HPDE6-E6E7 (cell line): ENCODE measurements at regions not wholly inside any gene's neighbourhood (a gene's known extent, or its start where the extent isn't known, plus 50 kb on each side); places are given as distances from the start of the nearest gene placed in this dataset.
"Not testable (repeated sequence)": the region's sequence is repeated elsewhere in the genome, so short reads cannot be mapped to it uniquely, and the experiment has no call there.

Experiments
- DNase-seq: peaks from one replicate; pipeline ENCODE4 v3.0.0; 2011; ENCODE audit warnings: missing footprints; ENCODE audit errors: extremely low spot score

GRCh38 chrX:5702890-5703289 lies 525.8 kb downstream of the NLGN4X start:
- DNase-seq: no peak

- DNase-seq: no peak
Measured at GRCh38 chrX:5695971-5696370, 532.7 kb downstream of the NLGN4X start.

GRCh38 chrX:5683996-5684395 lies 544.7 kb downstream of the NLGN4X start:
- DNase-seq: no peak

- DNase-seq: no peak
Measured at GRCh38 chrX:5681159-5681558, 547.5 kb downstream of the NLGN4X start.

- no peak for DNase-seq
Measured at GRCh38 chrX:5674036-5674435, 554.6 kb downstream of the NLGN4X start.

- DNase-seq: no peak
Measured at GRCh38 chrX:5672099-5672498, 556.6 kb downstream of the NLGN4X start.

GRCh38 chrX:5666689-5667088 lies 562.0 kb downstream of the NLGN4X start:
- DNase-seq: not testable (repeated sequence)

GRCh38 chrX:5656544-5656943 lies 572.1 kb downstream of the NLGN4X start:
- DNase-seq: no peak

GRCh38 chrX:5650904-5651303 lies 577.8 kb downstream of the NLGN4X start:
- DNase-seq: no peak

GRCh38 chrX:5648941-5649568 lies 579.6 kb downstream of the NLGN4X start:
- no peak for DNase-seq

- no peak for DNase-seq
Measured at GRCh38 chrX:5646818-5647217, 581.8 kb downstream of the NLGN4X start.

GRCh38 chrX:5644776-5645175 lies 583.9 kb downstream of the NLGN4X start:
- DNase-seq: no peak

- no peak for DNase-seq
Measured at GRCh38 chrX:5640071-5640470, 588.6 kb downstream of the NLGN4X start.

- no peak for DNase-seq
Measured at GRCh38 chrX:5638572-5638971, 590.1 kb downstream of the NLGN4X start.

GRCh38 chrX:5632887-5633286 lies 595.8 kb downstream of the NLGN4X start:
- DNase-seq: no peak

- DNase-seq: no peak
Measured at GRCh38 chrX:5632061-5632614, 596.5 kb downstream of the NLGN4X start.

- DNase-seq: no peak
Measured at GRCh38 chrX:5617666-5618065, 611.0 kb downstream of the NLGN4X start.

- DNase-seq: no peak
Measured at GRCh38 chrX:5595570-5595969, 633.1 kb downstream of the NLGN4X start.

- DNase-seq: no peak
Measured at GRCh38 chrX:5586726-5587125, 641.9 kb downstream of the NLGN4X start.

GRCh38 chrX:5575407-5575806 lies 653.3 kb downstream of the NLGN4X start:
- DNase-seq: no peak

- no peak for DNase-seq
Measured at GRCh38 chrX:5568934-5569333, 659.7 kb downstream of the NLGN4X start.

GRCh38 chrX:5559386-5559785 lies 669.3 kb downstream of the NLGN4X start:
- DNase-seq: no peak

- no peak for DNase-seq
Measured at GRCh38 chrX:5549512-5549911, 679.2 kb downstream of the NLGN4X start.

GRCh38 chrX:5537098-5537497 lies 691.6 kb downstream of the NLGN4X start:
- DNase-seq: no peak
